ENCODE measurements at regions not wholly inside any gene's neighbourhood (a gene's known extent, or its start where the extent isn't known, plus 50 kb on each side); places are given as distances from the start of the nearest gene placed in this dataset.

- no peak for TF ChIP-seq CTCF (IDR thresholded peaks at IDR 0.05; ENCODE audit: low read length)
- no peak for TF ChIP-seq EZH2 (IDR thresholded peaks at IDR 0.05; ENCODE audit: borderline replicate concordance, low read length)
These were observed 75.0 kb upstream of the EZR start for GRCh38 chr6:158894193-158894592.
